Caco-2 (cell line): ENCODE measurements at regions not wholly inside any gene's neighbourhood (a gene's known extent, or its start where the extent isn't known, plus 50 kb on each side); places are given as distances from the start of the nearest gene placed in this dataset.
"Not testable (repeated sequence)": the region's sequence is repeated elsewhere in the genome, so short reads cannot be mapped to it uniquely, and the experiment has no call there.

ENCODE experiments used
- BruUV-seq: library from RNA; stranded (reverse); fragments of 400-500 nt; replicated peaks from 2 replicates; lab custom pipeline; 2021; lab: Mats Ljungman, UMichigan
- CTCF ChIA-PET: fragments of 300-600 bp; sonication (Branson Sonifier 250); formaldehyde crosslinking; loops from one replicate; lab custom pipeline; 2022; ENCODE audit warnings: antibody characterized with exemption; lab: Charles Lee
- POLR2A ChIA-PET: fragments of 300-600 bp; sonication (Branson Sonifier 250); formaldehyde crosslinking; loops from one replicate; lab custom pipeline; 2022; ENCODE audit warnings: antibody characterized with exemption; lab: Charles Lee
- DNase-seq, 2 experiments: peaks; one replicate each; pipeline versions ENCODE4 v3.0.0 to v3.0.0-alpha.2; 2020 to 2022
- H3K27me3 ChIP-seq: replicated peaks from 2 replicates; pipeline ENCODE4 v1.6.0; 2011; ENCODE audit warnings: low read length; ENCODE audit not compliant: control insufficient read depth, insufficient read depth
- H3K36me3 ChIP-seq: 2 replicates; pipeline ENCODE4 v1.5.1; 2011; ENCODE audit warnings: low read length; ENCODE audit not compliant: control insufficient read depth, insufficient read depth
- H3K4me1 ChIP-seq: fragments of 250-450 bp; sonication (Bioruptor Pico); 2 replicates; pipeline ENCODE4 v1.5.1; 2020; ENCODE audit warnings: mild to moderate bottlenecking
- H3K4me3 ChIP-seq: 2 replicates; pipeline ENCODE4 v1.5.1; 2011; ENCODE audit warnings: low read depth, mild to moderate bottlenecking, control low read depth, low read length
- H3K9me3 ChIP-seq: fragments of 250-450 bp; sonication (Bioruptor Pico); 2 replicates; pipeline ENCODE4 v1.5.1; 2020; ENCODE audit warnings: mild to moderate bottlenecking, moderate library complexity
- H3K27ac Mint-ChIP-seq: one replicate; pipeline ENCODE4 v1.8.0; 2022; ENCODE audit warnings: mixed read lengths; ENCODE audit not compliant: unreplicated experiment
- H3K27me3 Mint-ChIP-seq: one replicate; pipeline ENCODE4 v1.8.0; 2022; ENCODE audit warnings: mixed read lengths; ENCODE audit not compliant: insufficient read depth, unreplicated experiment
- H3K36me3 Mint-ChIP-seq: one replicate; pipeline ENCODE4 v1.8.0; 2022; ENCODE audit warnings: mild to moderate bottlenecking, mixed read lengths; ENCODE audit not compliant: insufficient read depth, unreplicated experiment
- H3K4me1 Mint-ChIP-seq: one replicate; pipeline ENCODE4 v1.8.0; 2022; ENCODE audit warnings: low read depth, mixed read lengths; ENCODE audit not compliant: unreplicated experiment
- H3K4me3 Mint-ChIP-seq: one replicate; pipeline ENCODE4 v1.8.0; 2022; ENCODE audit warnings: mild to moderate bottlenecking, moderate library complexity, mixed read lengths; ENCODE audit not compliant: unreplicated experiment
- H3K9me3 Mint-ChIP-seq: one replicate; pipeline ENCODE4 v1.8.0; 2022; ENCODE audit warnings: mixed read lengths; ENCODE audit not compliant: unreplicated experiment
- CTCF ChIP-seq, 2 experiments: fragments of 200-600 bp in 1 of 2; IDR thresholded peaks; 1 replicate in 1 of 2; 2 replicates in 1 of 2; pipeline versions ENCODE4 v1.5.1 to v1.8.0; 2011 to 2022; ENCODE audit warnings: antibody characterized with exemption in 1 of 2, control low read depth in 1 of 2, inconsistent platforms in 1 of 2, low read depth in 1 of 2, low read length in 1 of 2, mild to moderate bottlenecking in 1 of 2, moderate library complexity in 1 of 2; ENCODE audit not compliant: insufficient read depth in 1 of 2, severe bottlenecking in 1 of 2, unreplicated experiment in 1 of 2
- intact Hi-C: fragments of 100-400 bp; cut with micrococcal nuclease; formaldehyde crosslinking; loops from one replicate; pipeline ENCODE4 v1.10.0; 2022; ENCODE audit not compliant: unreplicated experiment

GRCh38 chr3:8050283-8050682 lies 451.3 kb upstream of the LMCD1 start:
- Histone ChIP-seq H3K4me3 (no peak overlapping the region), H3K36me3 (no peaks in the 10 kb centered on the region), H3K27me3 (no peaks in the 10 kb centered on the region), H3K4me1 (no peaks in the 10 kb centered on the region), H3K9me3 (no peaks in the 10 kb centered on the region)
- intact Hi-C loops = no loop called here
- ChIA-PET CTCF (no interaction called here), POLR2A (no interaction called here)
- Mint-ChIP-seq H3K9me3 (peaks cover 18% of the 10 kb centered on the region), H3K4me3 (no peak overlapping the region), H3K4me1 (no peaks in the 10 kb centered on the region), H3K27me3 (peaks cover 17% of the 10 kb centered on the region), H3K27ac (no peak overlapping the region), H3K36me3 (no peaks in the 10 kb centered on the region)
- no peak for DNase-seq
- BruUV-seq = no TSS peak
- TF ChIP-seq CTCF (IDR thresholded peaks at IDR 0.05; ENCODE audit: insufficient read depth in 1 of 2, low read depth in 1 of 2, low read length in 1 of 2, severe bottlenecking in 1 of 2, unreplicated experiment in 1 of 2) = no peak

GRCh38 chr3:8052659-8053058 lies 449.0 kb upstream of the LMCD1 start:
- no peaks in the 10 kb centered on the region for H3K36me3 ChIP-seq
- no peak overlapping the region for H3K4me3 ChIP-seq
- Mint-ChIP-seq H3K4me1 (peaks cover 11% of the 10 kb centered on the region), H3K4me3 (no peak overlapping the region), H3K27ac (no peak overlapping the region), H3K9me3 (peaks cover 18% of the 10 kb centered on the region), H3K27me3 (peaks cover 17% of the 10 kb centered on the region), H3K36me3 (no peaks in the 10 kb centered on the region)
- peaks cover 14% of the 10 kb centered on the region for H3K4me1 ChIP-seq
- ChIA-PET CTCF (no interaction called here), POLR2A (no interaction called here)
- H3K27me3 ChIP-seq = no peaks in the 10 kb centered on the region
- no peak for TF ChIP-seq CTCF (IDR thresholded peaks at IDR 0.05; ENCODE audit: insufficient read depth in 1 of 2, low read depth in 1 of 2, low read length in 1 of 2, severe bottlenecking in 1 of 2, unreplicated experiment in 1 of 2)
- no peak for DNase-seq
- intact Hi-C loops = no loop called here
- BruUV-seq = no TSS peak
- no peaks in the 10 kb centered on the region for H3K9me3 ChIP-seq

GRCh38 chr3:8068135-8068534 lies 433.5 kb upstream of the LMCD1 start:
- POLR2A ChIA-PET = not testable (repeated sequence)

GRCh38 chr3:8069471-8069870 lies 432.2 kb upstream of the LMCD1 start:
- no TSS peak for BruUV-seq
- H3K9me3 Mint-ChIP-seq = peaks cover 15% of the 10 kb centered on the region
- H3K36me3 Mint-ChIP-seq = no peaks in the 10 kb centered on the region
- Histone ChIP-seq H3K27me3 (no peaks in the 10 kb centered on the region), H3K36me3 (no peaks in the 10 kb centered on the region), H3K4me1 (no peaks in the 10 kb centered on the region), H3K9me3 (no peaks in the 10 kb centered on the region), H3K4me3 (no peak overlapping the region)
- CTCF ChIA-PET = no interaction called here
- H3K4me3 Mint-ChIP-seq = no peak overlapping the region
- H3K4me1 Mint-ChIP-seq = no peaks in the 10 kb centered on the region
- TF ChIP-seq CTCF (IDR thresholded peaks at IDR 0.05; ENCODE audit: insufficient read depth in 1 of 2, low read depth in 1 of 2, low read length in 1 of 2, severe bottlenecking in 1 of 2, unreplicated experiment in 1 of 2) = no peak
- intact Hi-C loops = no loop called here
- peaks cover 5% of the 10 kb centered on the region for H3K27me3 Mint-ChIP-seq
- DNase-seq = no peak
- POLR2A ChIA-PET = no interaction called here
- H3K27ac Mint-ChIP-seq = no peak overlapping the region

More at GRCh38 chr3:8068135-8068534, 433.5 kb upstream of the LMCD1 start:
- H3K27me3 ChIP-seq, H3K9me3 ChIP-seq, DNase-seq, H3K4me1 Mint-ChIP-seq, H3K36me3 ChIP-seq, intact Hi-C loops, CTCF ChIA-PET, H3K36me3 Mint-ChIP-seq, H3K4me3 Mint-ChIP-seq, BruUV-seq, H3K4me1 ChIP-seq, H3K27ac Mint-ChIP-seq, H3K4me3 ChIP-seq, H3K27me3 Mint-ChIP-seq: not testable (repeated sequence)
- H3K9me3 Mint-ChIP-seq = peaks cover 15% of the 10 kb centered on the region
